ENCODE measurements at regions not wholly inside any gene's neighbourhood (a gene's known extent, or its start where the extent isn't known, plus 50 kb on each side); places are given as distances from the start of the nearest gene placed in this dataset.

- no peak for TF ChIP-seq ZHX2 (IDR thresholded peaks at IDR 0.05; ENCODE audit: low read depth)
- no peak for TF ChIP-seq ZHX2 (CRISPR knock-in tag; IDR thresholded peaks at IDR 0.05; ENCODE audit: borderline replicate concordance)
- TF ChIP-seq ZFAT (CRISPR knock-in tag; conservative IDR thresholded peaks at IDR 0.05): no peak
- no peak for TF ChIP-seq MED8 (CRISPR knock-in tag; IDR thresholded peaks at IDR 0.05; ENCODE audit: insufficient replicate concordance)
Observed at GRCh38 chr1:168369655-168370054, 89.0 kb downstream of the TBX19 start (continued).

GRCh38 chr1:168368131-168368530 lies 87.5 kb downstream of the TBX19 start:
- POLR2A ChIA-PET: interaction anchor here (1.0 to 1.8 kb wide), 3 partner anchors 14 to 738 kb away, joined by 3 to 15 read pairs (median 5); no protein-coding TSS in a partner anchor
- ATAC-seq: peak; percentile 90
- H3K27ac ChIP-seq (ENCODE audit: extremely low read length, insufficient read depth, low read length): peak overlapping the region; percentile 58
- intact Hi-C loops (cut with micrococcal nuclease; ENCODE audit: unreplicated experiment) (no loop called here), in situ Hi-C loops (cut with HindIII; ENCODE audit: extremely low pct_ligation_motif_present, low pct_unique_long_range_greater_than_20kb) (no loop called here)
- peaks cover 6% of the 10 kb centered on the region; the same call in 1 of the 2 replicates for H4K20me1 ChIP-seq (ENCODE audit: insufficient read depth, low read length)
- H3K9me3 ChIP-seq (ENCODE audit: low read length): no peaks in the 10 kb centered on the region
- FAIRE-seq: peak; percentile 76
- CTCF ChIA-PET (ENCODE audit: low intra/inter-chr PET ratio, low total read pairs): no interaction called here
- peaks cover 6 to 12% of the 10 kb centered on the region in 2 experiments; a peak in 2 of 5 replicates for H3K36me3 ChIP-seq (replicated peaks in 1 of 2; ENCODE audit: control insufficient read depth in 1 of 2, insufficient read depth in 2 of 2, low read length in 2 of 2)
- H3K9ac ChIP-seq (ENCODE audit: insufficient read depth, low read depth, low read length): peak overlapping the region; percentile 7; the same call in 1 of the 2 replicates
- peak; percentile 75 for DNase-seq (ENCODE audit: low spot score)
- no TSS peak for BruUV-seq (replicated peaks)
- peak overlapping the region in 1 of 3 experiments; percentile 9; a peak in 1 of 6 replicates for H3K4me3 ChIP-seq (replicated peaks in 1 of 3; ENCODE audit: insufficient read depth in 1 of 3, low read depth in 2 of 3, low read length in 3 of 3)
- 0% methylated on average over 1 of the region's 1 CpG for WGBS (ENCODE audit: low lambda C conversion rate)
- no peaks in the 10 kb centered on the region for H3K27me3 ChIP-seq (ENCODE audit: control insufficient read depth in 1 of 2, insufficient read depth in 2 of 2, low read length in 2 of 2)
- H2AFZ ChIP-seq (ENCODE audit: low read length): no peak overlapping the region
- H3K79me2 ChIP-seq (ENCODE audit: insufficient read depth, low read length): peaks cover 57% of the 10 kb centered on the region
- H3K4me1 ChIP-seq (ENCODE audit: insufficient read depth, low read length): peaks cover 43% of the 10 kb centered on the region
- peak overlapping the region; percentile 55 for H3K4me2 ChIP-seq (ENCODE audit: low read depth, low read length)
- TF ChIP-seq SOX5 (CRISPR knock-in tag; IDR thresholded peaks at IDR 0.05; ENCODE audit: borderline replicate concordance) (peak; percentile 63; the same call in 1 of the 2 replicates), HNF4A (CRISPR knock-in tag; IDR thresholded peaks at IDR 0.05) (peak; percentile 39; the same call in 1 of the 2 replicates), CREB1 (IDR thresholded peaks at IDR 0.05) (no peak), CREB1 (CRISPR knock-in tag; IDR thresholded peaks at IDR 0.05) (no peak), NR2C2 (CRISPR knock-in tag; IDR thresholded peaks at IDR 0.05; ENCODE audit: borderline replicate concordance) (no peak), ZGPAT (CRISPR knock-in tag; IDR thresholded peaks at IDR 0.05) (peak; percentile 56), SATB2 (CRISPR knock-in tag; IDR thresholded peaks at IDR 0.05) (no peak), JUNB (CRISPR knock-in tag; IDR thresholded peaks at IDR 0.05; ENCODE audit: borderline replicate concordance) (peak; percentile 52; the same call in 1 of the 2 replicates), TP53 (CRISPR knock-in tag; conservative IDR thresholded peaks at IDR 0.05) (no peak), ZNF569 (CRISPR knock-in tag; IDR thresholded peaks at IDR 0.05; ENCODE audit: borderline replicate concordance) (no peak), TARDBP (CRISPR knock-in tag; IDR thresholded peaks at IDR 0.05) (peak; percentile 43; the same call in 1 of the 2 replicates), SRSF1 (optimal IDR thresholded peaks at IDR 0.05; ENCODE audit: low read depth, low read length) (no peak)
